SH-SY5Y (cell line): ENCODE measurements at regions not wholly inside any gene's neighbourhood (a gene's known extent, or its start where the extent isn't known, plus 50 kb on each side); places are given as distances from the start of the nearest gene placed in this dataset.

Experiments
- GATA2 ChIP-seq: IDR thresholded peaks from 2 replicates; pipeline ENCODE4 v1.6.1; 2011; ENCODE audit warnings: mild to moderate bottlenecking, low read depth, low read length
- GATA3 ChIP-seq: IDR thresholded peaks from 2 replicates; pipeline ENCODE4 v1.6.1; 2011; ENCODE audit warnings: low read depth, mild to moderate bottlenecking, low read length, moderate library complexity

DNA sequence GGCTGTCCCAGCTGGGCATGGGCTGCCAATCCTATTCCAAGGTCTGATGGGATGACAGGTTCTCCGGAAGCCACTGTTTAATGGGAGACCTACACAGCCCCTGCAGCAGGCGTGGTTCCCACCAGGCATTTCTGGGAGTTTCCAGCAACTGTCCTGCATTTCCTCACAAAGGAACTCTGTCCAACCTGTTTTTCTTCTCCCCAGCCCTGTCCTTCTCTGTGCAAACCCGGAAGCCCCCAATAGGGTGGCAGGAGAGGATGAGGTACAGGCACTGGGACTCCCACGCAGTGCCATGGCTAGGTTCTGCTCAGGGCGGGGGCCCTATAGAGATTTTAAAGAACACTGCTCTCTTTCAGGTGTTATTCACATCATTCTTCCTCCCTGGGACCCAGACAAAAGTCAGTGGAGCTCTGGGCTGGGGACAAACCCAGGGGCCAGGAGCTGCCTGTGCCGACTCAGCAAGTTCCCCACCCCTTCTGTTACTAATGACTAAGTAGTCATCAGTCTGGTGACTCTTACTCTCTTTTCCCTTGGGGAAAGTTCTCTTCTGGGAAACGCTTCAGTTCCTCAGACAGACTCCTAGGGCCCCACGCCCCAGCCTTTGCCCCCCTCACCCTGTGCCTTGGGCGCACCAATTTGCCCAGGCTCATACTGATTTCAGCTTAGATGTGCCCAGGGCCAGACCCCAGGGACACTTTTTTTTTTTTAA lies 97.7 kb downstream of the CD47 start:
- TF ChIP-seq GATA3, result no peak
- no peak for TF ChIP-seq GATA2

DNA sequence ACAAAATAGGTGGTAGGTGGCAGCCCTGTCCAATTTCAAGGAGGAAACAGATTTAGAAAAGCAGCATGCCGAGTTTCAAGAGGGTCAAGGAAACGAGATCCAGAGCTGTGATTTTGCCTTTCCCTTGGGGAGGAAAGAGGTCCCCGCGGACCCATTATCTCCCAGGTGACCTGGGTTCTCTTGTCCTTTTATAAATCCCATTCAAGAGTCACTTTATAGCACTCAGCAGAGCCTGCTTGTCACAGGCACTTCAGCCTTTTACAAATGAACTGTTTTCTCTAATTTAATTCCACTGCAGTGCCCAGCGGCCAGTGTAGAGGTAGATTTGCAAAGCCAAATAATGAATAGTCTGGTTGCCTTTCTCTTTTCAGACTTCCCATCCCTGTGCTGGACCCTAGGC lies 99.9 kb downstream of the CD47 start:
- TF ChIP-seq GATA2, result no peak
- no peak for TF ChIP-seq GATA3

DNA sequence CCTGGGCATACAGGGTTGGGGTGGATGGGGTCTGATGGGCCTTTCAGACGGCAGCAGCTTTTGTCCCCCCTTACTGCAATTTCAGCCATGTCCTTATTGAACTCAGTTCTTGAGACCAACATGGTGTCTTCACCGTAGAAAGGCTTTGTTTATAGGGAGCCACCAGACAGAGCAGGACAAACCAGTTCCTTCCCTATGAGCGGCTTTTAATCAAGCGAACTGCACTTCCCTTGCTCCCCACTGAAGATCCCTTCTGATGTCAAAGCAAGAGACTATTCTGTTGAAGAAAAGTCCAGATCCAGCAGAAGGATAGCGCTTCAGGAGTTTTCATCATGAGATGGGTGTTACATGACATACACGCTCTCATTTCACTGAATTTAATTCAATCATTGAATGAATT lies 100.4 kb downstream of the CD47 start:
- TF ChIP-seq GATA2, result no peak

DNA sequence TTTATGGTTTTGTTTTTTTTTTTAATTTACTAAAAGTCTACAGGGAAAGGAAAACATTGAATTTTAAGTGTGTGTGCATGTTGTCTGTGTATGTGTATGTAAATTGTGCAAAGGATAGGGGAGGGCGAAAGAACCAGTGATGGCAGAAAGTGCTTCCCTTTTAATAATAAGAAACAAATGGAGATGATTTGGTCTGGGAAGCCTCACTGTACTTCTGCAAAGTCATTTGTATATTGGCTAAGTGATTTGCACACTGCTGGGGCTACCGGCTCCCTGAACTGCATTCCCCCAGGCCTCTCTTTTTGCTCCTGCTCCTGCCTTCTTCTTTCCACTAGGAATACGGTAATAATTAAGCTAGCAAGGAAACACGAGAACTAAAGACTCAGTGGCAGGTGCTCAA lies 101.2 kb downstream of the CD47 start:
- no peak for TF ChIP-seq GATA3
- TF ChIP-seq GATA2, result no peak

DNA sequence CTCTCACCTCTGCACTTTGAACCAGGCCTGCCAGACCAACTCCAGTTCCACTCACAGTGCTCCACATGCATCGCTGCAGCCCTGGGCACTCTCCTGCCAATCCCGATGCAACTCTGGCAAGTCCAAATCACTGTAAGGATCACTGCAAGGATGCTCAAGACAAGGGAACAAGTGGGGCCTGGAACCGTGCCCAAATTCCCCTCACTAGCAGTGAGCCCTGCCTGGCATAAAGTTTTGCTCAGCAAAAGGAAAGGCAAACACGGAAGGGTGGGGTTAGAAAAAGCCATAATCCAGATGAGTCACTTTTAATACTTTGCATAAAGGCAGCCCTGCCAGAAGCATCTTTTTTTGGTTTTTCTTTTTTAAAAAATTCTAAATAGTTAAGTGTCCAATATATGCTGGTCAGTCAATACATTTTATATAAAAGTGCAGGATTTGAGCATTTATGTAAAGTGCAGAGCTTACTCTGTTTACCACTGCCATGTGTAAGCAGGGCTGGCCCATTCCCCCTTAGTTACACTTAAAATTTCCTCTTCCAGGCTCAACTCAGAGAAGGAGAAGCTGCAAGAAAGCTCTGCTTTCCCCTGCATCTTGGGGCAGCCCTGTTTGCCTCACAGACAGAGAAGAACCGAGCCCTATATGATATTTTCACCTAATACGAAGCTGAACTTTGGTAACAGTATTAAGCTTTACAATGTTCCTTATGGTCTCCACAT lies 102.2 kb downstream of the CD47 start:
- TF ChIP-seq GATA2 (no peak), GATA3 (no peak)

DNA sequence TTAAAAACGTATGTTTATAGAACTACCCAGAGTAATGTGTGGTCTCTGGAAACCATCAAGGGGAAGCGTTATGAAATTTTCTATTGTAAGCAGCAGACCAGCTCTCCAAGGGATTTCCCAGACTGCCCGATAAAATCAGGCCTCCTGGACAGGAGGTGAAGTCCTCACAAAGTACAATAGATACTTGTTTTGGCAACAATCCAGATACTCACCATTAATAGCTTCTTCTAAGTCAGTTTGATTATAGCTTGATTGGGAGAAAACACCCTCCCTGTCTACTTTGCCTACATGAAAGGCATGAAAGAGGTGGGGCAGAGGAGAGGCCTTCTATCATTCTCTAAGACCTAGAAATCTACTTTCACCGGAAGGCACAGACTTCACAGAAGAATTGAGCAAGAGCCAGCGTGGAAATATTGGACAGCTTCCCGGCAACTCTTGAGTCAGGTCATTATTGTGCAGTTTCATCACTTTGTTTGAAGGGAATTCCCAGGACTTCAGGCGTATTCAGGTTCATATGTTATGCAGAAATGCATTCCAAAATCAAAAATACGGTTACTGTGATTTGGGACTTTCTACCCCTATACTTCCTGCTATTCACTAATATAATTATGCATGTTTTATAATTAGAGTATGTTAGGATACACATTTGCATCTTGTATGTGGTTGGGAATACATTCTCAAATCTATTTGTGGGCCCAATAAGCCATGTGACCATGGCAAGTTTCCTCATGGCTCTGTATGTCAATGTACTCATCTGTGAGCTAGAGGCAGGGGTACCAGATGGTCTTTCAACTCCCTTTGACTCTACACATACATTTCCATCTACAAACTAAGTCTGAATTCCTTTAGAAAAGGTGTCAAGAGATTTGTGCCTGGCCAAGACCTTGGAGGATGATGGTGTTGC lies 103.5 kb downstream of the CD47 start:
- TF ChIP-seq GATA3, result peak; percentile 91
- peak; percentile 96 for TF ChIP-seq GATA2

DNA sequence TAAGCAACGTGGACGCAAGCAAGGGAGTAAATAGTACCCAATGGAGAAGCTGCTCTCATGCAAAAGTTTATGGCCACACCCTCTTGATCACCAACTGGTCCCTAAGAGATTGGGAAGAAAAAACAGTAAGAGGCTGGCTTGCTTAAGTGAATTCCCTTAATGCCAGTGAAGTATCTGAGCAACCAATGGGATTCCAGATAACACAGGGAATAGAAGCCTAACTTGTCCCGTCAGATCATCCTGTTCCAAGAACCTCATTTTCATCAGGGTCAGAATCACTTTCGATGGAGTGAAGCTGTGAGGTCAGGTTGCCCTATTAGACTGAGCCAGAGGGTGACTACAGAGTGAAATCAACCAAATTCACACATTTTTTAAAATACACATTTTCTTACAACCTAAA lies 104.3 kb downstream of the CD47 start:
- TF ChIP-seq GATA3 (no peak), GATA2 (no peak)

DNA sequence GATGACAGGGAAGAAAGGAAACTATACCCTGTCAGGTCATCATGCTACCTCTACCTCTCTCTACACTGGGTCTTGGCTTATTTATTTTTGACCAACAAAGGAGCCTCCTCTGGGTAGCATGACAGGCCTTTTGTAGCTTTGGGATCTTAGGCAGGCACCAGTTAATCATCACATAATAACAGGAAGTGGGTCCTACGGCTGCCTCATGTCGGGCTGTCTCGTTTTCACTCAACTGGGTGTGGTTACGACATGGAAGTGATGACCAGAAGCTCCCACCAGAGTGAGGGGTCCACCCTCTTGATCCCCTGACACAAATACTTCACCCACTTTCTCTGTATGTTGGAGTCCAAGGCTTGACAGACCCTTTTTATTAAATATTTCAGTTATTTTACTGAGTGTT lies 105.3 kb downstream of the CD47 start:
- TF ChIP-seq GATA2, result no peak
- TF ChIP-seq GATA3, result no peak

DNA sequence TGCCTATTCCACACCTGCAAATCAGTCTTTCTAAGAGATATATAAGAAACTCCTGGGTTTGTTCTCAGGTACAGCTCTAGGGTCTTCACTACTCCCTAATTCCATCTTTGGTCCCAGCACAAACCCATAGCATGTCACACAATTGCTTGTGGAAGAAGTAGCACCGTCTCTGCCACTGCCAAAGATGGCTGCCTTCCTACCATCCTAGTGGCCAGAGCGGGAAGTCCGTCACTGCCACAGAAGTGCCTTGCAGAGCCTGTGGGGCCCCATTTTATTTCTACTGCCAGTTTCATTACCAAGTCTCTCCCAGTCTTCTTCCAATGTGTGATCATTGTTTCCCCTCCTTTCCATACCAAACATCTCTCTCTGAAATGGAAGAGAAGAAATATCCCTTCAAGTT lies 107.6 kb downstream of the CD47 start:
- no peak for TF ChIP-seq GATA2
- no peak for TF ChIP-seq GATA3

DNA sequence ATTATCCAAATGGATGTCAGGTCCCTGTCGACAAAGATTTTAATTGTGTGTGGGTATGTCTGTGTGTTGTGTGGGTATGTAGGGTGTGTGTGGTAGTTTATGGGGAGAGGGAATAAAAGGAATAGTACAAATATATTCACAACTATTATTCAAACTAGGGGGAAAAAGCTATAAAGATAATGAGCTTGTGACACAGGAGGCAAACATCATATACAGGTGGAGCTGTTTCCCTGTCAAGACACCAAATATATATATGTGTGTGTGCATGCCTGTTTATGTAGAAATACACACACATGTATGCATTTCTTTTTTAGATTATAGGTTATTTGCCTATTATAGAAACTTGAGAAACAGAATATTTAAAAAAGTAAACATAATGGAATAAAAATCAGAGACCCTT lies 108.7 kb downstream of the CD47 start:
- TF ChIP-seq GATA2 (no peak), GATA3 (no peak)

DNA sequence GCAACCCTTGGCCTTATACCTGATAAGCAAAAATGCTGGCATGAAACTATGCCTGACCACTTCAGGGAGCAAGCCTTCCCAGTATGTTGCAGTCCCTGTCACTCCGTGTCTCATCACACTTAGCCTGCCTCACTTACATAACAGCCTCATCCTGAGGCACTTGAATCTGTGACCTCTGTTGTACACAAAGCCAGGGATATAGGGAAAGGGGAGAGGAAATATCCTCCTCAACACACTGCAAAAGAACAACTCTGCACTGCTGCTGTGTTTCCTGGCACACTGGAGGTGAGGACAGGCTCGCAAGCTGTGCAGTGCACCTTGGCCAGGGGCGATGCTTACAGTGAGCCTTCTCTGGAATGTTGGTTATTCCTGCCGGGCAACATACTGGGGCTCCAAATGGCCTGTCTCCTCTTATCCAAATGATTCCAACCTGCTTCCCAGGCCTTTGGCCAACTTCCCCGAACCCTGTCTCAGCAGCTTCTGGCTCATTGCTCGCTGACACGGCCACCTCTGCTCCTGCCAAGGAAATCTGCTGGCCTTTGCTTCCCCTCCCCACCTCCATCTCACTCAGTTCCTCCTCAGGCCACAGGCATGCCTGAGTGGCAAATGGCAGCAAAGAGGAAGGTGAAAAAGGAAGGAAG lies 109.2 kb downstream of the CD47 start:
- no peak for TF ChIP-seq GATA3
- TF ChIP-seq GATA2, result no peak

DNA sequence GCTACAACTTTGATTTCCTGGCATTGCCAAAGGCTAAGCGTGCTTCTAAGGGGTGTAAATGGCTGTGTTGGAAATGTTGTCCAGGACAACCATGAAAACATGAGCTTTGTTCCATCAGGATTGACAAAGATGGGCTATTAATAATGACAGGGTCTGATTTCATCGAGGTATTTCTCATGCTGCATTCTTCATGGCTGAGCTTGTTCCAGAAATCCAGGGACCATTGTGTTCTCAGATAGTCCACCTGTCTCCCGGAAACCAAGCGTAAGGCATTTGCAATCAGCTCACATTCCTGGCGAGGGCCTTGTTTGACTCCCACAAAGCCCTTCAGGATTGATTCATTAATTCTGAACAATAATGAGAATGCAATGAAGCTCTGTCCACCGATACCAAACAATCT lies 111.3 kb downstream of the CD47 start:
- no peak for TF ChIP-seq GATA2
- no peak for TF ChIP-seq GATA3

DNA sequence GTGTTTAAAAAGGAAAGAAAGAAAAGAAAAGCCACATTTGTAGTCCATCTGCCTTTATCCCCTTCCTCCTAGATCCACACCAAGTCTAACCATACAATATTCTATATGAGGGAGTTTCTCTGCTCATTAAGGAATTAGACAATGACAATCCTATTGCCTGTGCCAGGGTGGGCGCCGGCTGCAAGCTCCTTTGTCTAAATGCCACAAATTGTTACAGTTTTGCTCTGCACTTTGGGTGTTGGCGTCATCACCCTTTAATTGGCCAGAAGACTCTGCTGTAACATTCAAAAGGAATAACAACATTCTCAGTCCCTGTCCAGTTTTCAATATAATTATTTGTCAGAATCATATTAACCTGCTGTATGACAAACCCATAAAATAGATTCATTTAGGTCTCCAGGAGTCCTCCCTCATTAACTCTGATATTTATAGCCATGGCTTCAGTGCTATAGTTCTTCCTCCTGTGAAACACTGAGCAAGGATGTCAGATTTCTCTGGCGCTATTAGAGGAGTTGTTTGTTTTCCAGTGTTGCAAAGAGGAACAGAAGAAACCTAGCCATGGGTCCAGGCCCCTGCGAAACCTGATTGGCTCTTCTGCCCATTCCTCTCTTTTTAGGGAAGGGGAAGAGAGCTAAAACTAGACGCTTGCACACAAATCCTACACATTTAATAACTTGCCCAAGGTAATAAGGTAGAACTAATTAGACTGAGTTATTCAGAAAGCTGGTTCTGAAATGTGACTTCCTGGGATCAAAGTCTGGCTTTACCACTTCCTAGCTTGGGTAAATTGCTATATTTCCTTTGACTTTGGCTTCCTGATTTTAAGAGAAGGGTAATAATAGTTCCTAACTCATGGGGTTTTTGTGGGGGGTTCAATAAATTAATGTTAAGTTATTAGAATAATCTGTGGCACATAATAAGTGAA lies 112.4 kb downstream of the CD47 start:
- TF ChIP-seq GATA2 (no peak), GATA3 (no peak)
